ENCODE measurements at regions not wholly inside any gene's neighbourhood (a gene's known extent, or its start where the extent isn't known, plus 50 kb on each side); places are given as distances from the start of the nearest gene placed in this dataset.

GRCh38 chr4:123520325-123520724 lies 123.7 kb downstream of the SPRY1 start:
- H3K4me1 ChIP-seq (ENCODE audit: control insufficient read depth in 1 of 2, insufficient read depth in 2 of 2, low read length in 2 of 2): no peaks in the 10 kb centered on the region
- no peak overlapping the region for H3K27ac ChIP-seq (ENCODE audit: low read depth in 1 of 2, low read length in 2 of 2)
- WGBS, 2 donors: 94 to 95% methylated on average over 6 of the region's 6 CpGs
- intact Hi-C loops (cut with DNase I): no loop called here
- no peaks in the 10 kb centered on the region for H3K27me3 ChIP-seq (ENCODE audit: control insufficient read depth in 1 of 2, insufficient read depth in 2 of 2, low read length in 1 of 2)
- no peaks in the 10 kb centered on the region for H3K9me3 ChIP-seq (ENCODE audit: control insufficient read depth, low read length)
- DNase-seq: no peak
- ATAC-seq (ENCODE audit: low FRiP score): no peak
- no peak overlapping the region for H3K4me3 ChIP-seq (ENCODE audit: low read length in 2 of 2)
- H3K36me3 ChIP-seq (ENCODE audit: control insufficient read depth in 1 of 2, insufficient read depth in 2 of 2, low read length in 1 of 2): no peaks in the 10 kb centered on the region

GRCh38 chr4:123522081-123522480 lies 125.5 kb downstream of the SPRY1 start:
- intact Hi-C loops (cut with DNase I): no loop called here
- Histone ChIP-seq H3K9me3 (ENCODE audit: control insufficient read depth, low read length) (no peaks in the 10 kb centered on the region), H3K27ac (ENCODE audit: low read depth in 1 of 2, low read length in 2 of 2) (no peak overlapping the region), H3K4me3 (ENCODE audit: low read length in 2 of 2) (no peak overlapping the region), H3K27me3 (ENCODE audit: control insufficient read depth in 1 of 2, insufficient read depth in 2 of 2, low read length in 1 of 2) (no peaks in the 10 kb centered on the region), H3K4me1 (ENCODE audit: control insufficient read depth in 1 of 2, insufficient read depth in 2 of 2, low read length in 2 of 2) (no peaks in the 10 kb centered on the region), H3K36me3 (ENCODE audit: control insufficient read depth in 1 of 2, insufficient read depth in 2 of 2, low read length in 1 of 2) (no peaks in the 10 kb centered on the region)
- 88 to 89% methylated on average over 3 of the region's 3 CpGs for WGBS, 2 donors
- ATAC-seq (ENCODE audit: low FRiP score) (no peak), DNase-seq (no peak)

DNA sequence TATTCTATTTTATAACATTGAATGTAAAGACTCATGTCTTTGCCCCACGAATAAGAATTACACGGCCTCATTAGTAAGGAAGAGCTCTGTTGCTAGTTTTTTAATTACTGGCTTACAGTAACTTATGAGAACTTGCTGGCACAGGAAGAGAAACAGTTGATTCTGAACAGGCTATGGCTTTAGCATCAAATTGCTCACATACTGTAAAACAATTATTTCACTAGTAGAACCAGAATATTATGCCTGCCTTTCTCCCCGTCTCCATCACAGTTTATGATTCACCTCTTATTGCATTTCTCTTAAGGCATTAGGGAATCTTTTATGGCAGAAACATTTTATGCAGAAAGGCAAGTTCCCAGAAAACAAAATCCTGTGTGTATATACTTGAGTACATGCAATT lies 126.1 kb downstream of the SPRY1 start:
- WGBS, 2 donors: 86 to 87% methylated on average over 3 of the region's 3 CpGs
- H3K36me3 ChIP-seq (ENCODE audit: control insufficient read depth in 1 of 2, insufficient read depth in 2 of 2, low read length in 1 of 2): no peaks in the 10 kb centered on the region

DNA sequence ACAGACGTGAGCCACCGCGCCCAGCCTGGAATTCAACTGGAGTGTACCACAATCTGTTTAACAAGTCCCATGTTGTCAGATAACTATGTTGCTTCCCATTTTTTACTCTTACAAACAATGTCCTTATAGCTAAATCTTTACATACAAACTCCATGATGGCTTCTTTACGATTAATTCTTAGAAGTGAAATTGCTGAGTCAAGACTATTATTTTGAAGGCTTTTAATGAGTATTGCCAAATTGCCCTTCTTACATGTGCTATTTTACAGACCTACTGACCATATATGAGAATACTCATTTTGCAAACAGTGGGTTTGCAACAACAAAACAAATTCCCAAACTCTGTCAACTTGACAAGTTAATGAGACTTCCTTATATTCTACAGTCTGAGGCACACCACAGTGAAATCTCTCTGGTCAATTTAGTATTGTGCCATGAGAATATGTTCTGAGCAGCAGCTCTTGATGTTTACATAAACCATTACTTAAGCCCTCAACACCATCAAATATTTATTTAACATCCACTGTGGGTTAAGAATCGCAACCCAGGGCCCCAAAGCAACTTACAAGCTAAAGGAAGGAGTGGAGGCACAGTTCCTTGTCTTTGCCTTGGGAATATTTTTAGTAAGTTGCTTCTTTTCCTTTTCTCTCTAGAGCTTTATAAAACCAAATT lies 128.5 kb downstream of the SPRY1 start:
- Histone ChIP-seq H3K4me3 (ENCODE audit: low read length in 2 of 2) (no peak overlapping the region), H3K27ac (ENCODE audit: low read depth in 1 of 2, low read length in 2 of 2) (no peak overlapping the region), H3K4me1 (ENCODE audit: control insufficient read depth in 1 of 2, insufficient read depth in 2 of 2, low read length in 2 of 2) (no peaks in the 10 kb centered on the region), H3K9me3 (ENCODE audit: control insufficient read depth, low read length) (no peaks in the 10 kb centered on the region), H3K36me3 (ENCODE audit: control insufficient read depth in 1 of 2, insufficient read depth in 2 of 2, low read length in 1 of 2) (no peaks in the 10 kb centered on the region), H3K27me3 (ENCODE audit: control insufficient read depth in 1 of 2, insufficient read depth in 2 of 2, low read length in 1 of 2) (no peaks in the 10 kb centered on the region)
- no peak for DNase-seq
- WGBS, 2 donors: 94 to 96% methylated on average over 5 of the region's 5 CpGs
- intact Hi-C loops (cut with DNase I): no loop called here
- ATAC-seq (ENCODE audit: low FRiP score): no peak

More for the DNA sequence above, 126.1 kb downstream of the SPRY1 start:
- DNase-seq (no peak), ATAC-seq (ENCODE audit: low FRiP score) (no peak)
- Histone ChIP-seq H3K4me3 (ENCODE audit: low read length in 2 of 2) (no peak overlapping the region), H3K27me3 (ENCODE audit: control insufficient read depth in 1 of 2, insufficient read depth in 2 of 2, low read length in 1 of 2) (no peaks in the 10 kb centered on the region), H3K4me1 (ENCODE audit: control insufficient read depth in 1 of 2, insufficient read depth in 2 of 2, low read length in 2 of 2) (no peaks in the 10 kb centered on the region), H3K9me3 (ENCODE audit: control insufficient read depth, low read length) (no peaks in the 10 kb centered on the region), H3K27ac (ENCODE audit: low read depth in 1 of 2, low read length in 2 of 2) (no peak overlapping the region)
- intact Hi-C loops (cut with DNase I): no loop called here

GRCh38 chr4:123526511-123526910 lies 129.9 kb downstream of the SPRY1 start:
- no peaks in the 10 kb centered on the region for H3K4me1 ChIP-seq (ENCODE audit: control insufficient read depth in 1 of 2, insufficient read depth in 2 of 2, low read length in 2 of 2)
- no peak for ATAC-seq (ENCODE audit: low FRiP score)
- H3K36me3 ChIP-seq (ENCODE audit: control insufficient read depth in 1 of 2, insufficient read depth in 2 of 2, low read length in 1 of 2): no peaks in the 10 kb centered on the region
- H3K27ac ChIP-seq (ENCODE audit: low read depth in 1 of 2, low read length in 2 of 2): no peak overlapping the region
- no peak for DNase-seq
- no peaks in the 10 kb centered on the region for H3K27me3 ChIP-seq (ENCODE audit: control insufficient read depth in 1 of 2, insufficient read depth in 2 of 2, low read length in 1 of 2)
- no peak overlapping the region for H3K4me3 ChIP-seq (ENCODE audit: low read length in 2 of 2)
- WGBS, 2 donors: 89 to 90% methylated on average over 2 of the region's 2 CpGs
- intact Hi-C loops (cut with DNase I): no loop called here
- H3K9me3 ChIP-seq (ENCODE audit: control insufficient read depth, low read length): no peaks in the 10 kb centered on the region

DNA sequence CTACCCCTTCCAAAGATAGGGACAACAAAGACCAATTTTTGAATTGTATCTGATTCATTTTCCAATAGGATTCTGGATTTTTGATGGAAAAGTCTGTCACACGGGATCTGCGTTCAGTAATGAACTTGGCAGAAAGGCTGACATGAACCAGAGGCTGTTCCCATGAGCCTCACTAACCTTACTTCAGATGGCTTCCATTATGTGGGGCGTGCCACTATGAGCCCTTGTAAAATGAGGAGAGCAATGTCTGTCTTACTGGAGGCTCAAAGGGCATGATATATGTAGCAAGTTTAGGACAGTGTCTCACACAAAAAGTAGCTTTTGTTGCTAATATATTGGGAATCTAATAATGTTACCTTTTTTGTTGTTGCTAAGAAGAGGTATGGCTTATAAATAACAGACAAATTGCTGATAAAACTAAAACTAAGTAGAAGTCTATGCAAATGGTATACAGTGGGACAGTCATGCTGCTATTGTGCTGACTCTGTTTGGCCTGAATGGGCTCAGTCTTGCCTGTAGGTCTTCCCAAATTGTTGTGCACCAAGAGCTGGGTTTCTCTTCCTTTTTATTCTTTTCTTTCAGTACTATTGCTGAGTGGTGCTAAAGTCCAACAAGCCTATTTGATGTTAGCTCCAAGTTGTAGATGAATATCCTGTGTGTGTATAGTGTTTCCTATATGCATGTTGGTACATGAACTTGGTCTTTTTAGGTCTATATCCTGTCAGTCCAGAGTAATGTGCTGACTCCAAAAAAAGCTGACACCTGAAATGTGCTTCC lies 132.1 kb downstream of the SPRY1 start:
- Histone ChIP-seq H3K27me3 (ENCODE audit: control insufficient read depth in 1 of 2, insufficient read depth in 2 of 2, low read length in 1 of 2) (no peaks in the 10 kb centered on the region), H3K4me1 (ENCODE audit: control insufficient read depth in 1 of 2, insufficient read depth in 2 of 2, low read length in 2 of 2) (no peaks in the 10 kb centered on the region), H3K36me3 (ENCODE audit: control insufficient read depth in 1 of 2, insufficient read depth in 2 of 2, low read length in 1 of 2) (no peaks in the 10 kb centered on the region), H3K27ac (ENCODE audit: low read depth in 1 of 2, low read length in 2 of 2) (no peak overlapping the region), H3K9me3 (ENCODE audit: control insufficient read depth, low read length) (no peaks in the 10 kb centered on the region), H3K4me3 (ENCODE audit: low read length in 2 of 2) (no peak overlapping the region)
- WGBS, 2 donors: 63 to 75% methylated on average over 3 of the region's 3 CpGs
- no peak for DNase-seq
- intact Hi-C loops (cut with DNase I): no loop called here
- ATAC-seq (ENCODE audit: low FRiP score): no peak

DNA sequence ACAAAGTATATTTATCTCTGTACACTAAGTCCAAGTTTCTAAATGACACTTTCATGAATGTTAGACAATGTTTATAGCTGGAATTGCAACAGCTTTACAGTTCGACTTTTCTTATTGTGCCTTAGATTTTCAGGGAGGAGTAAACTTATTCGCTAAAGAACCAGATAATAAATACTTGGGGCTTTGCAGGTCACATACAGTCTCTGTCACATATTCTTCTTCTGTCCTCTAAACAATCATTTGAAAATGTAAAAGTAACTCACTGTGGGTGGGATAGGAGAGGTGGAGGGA lies 132.6 kb downstream of the SPRY1 start:
- ATAC-seq (ENCODE audit: low FRiP score) (no peak), DNase-seq (no peak)
- WGBS, 2 donors: 87 to 92% methylated on average over 2 of the region's 2 CpGs
- intact Hi-C loops (cut with DNase I): no loop called here
- no peak overlapping the region for H3K27ac ChIP-seq (ENCODE audit: low read depth in 1 of 2, low read length in 2 of 2)
- H3K9me3 ChIP-seq (ENCODE audit: control insufficient read depth, low read length): no peaks in the 10 kb centered on the region
- no peak overlapping the region for H3K4me3 ChIP-seq (ENCODE audit: low read length in 2 of 2)
- H3K36me3 ChIP-seq (ENCODE audit: control insufficient read depth in 1 of 2, insufficient read depth in 2 of 2, low read length in 1 of 2): no peaks in the 10 kb centered on the region
- no peaks in the 10 kb centered on the region for H3K4me1 ChIP-seq (ENCODE audit: control insufficient read depth in 1 of 2, insufficient read depth in 2 of 2, low read length in 2 of 2)
- H3K27me3 ChIP-seq (ENCODE audit: control insufficient read depth in 1 of 2, insufficient read depth in 2 of 2, low read length in 1 of 2): no peaks in the 10 kb centered on the region

- no peak overlapping the region for H3K4me3 ChIP-seq (ENCODE audit: low read length in 2 of 2)
- H3K4me1 ChIP-seq (ENCODE audit: control insufficient read depth in 1 of 2, insufficient read depth in 2 of 2, low read length in 2 of 2): no peaks in the 10 kb centered on the region
- no peaks in the 10 kb centered on the region for H3K9me3 ChIP-seq (ENCODE audit: control insufficient read depth, low read length)
- DNase-seq: no peak
- ATAC-seq (ENCODE audit: low FRiP score): no peak
- intact Hi-C loops (cut with DNase I): no loop called here
- H3K27me3 ChIP-seq (ENCODE audit: control insufficient read depth in 1 of 2, insufficient read depth in 2 of 2, low read length in 1 of 2): no peaks in the 10 kb centered on the region
- H3K27ac ChIP-seq (ENCODE audit: low read depth in 1 of 2, low read length in 2 of 2): no peak overlapping the region
- H3K36me3 ChIP-seq (ENCODE audit: control insufficient read depth in 1 of 2, insufficient read depth in 2 of 2, low read length in 1 of 2): no peaks in the 10 kb centered on the region
- WGBS, 2 donors: 96 to 97% methylated on average over 3 of the region's 3 CpGs
Observed at GRCh38 chr4:123530357-123530756, 133.8 kb downstream of the SPRY1 start.

- WGBS, 2 donors: 86 to 89% methylated on average over 1 of the region's 1 CpG
Observed at GRCh38 chr4:123535037-123535748, 138.6 kb downstream of the SPRY1 start.

More at GRCh38 chr4:123535037-123535748, 138.6 kb downstream of the SPRY1 start:
- H3K27me3 ChIP-seq (ENCODE audit: control insufficient read depth in 1 of 2, insufficient read depth in 2 of 2, low read length in 1 of 2): no peaks in the 10 kb centered on the region
- no peak overlapping the region for H3K4me3 ChIP-seq (ENCODE audit: low read length in 2 of 2)
- no peak for ATAC-seq (ENCODE audit: low FRiP score)
- no peaks in the 10 kb centered on the region for H3K9me3 ChIP-seq (ENCODE audit: control insufficient read depth, low read length)
- no peak overlapping the region for H3K27ac ChIP-seq (ENCODE audit: low read depth in 1 of 2, low read length in 2 of 2)
- intact Hi-C loops (cut with DNase I): no loop called here
- DNase-seq: no peak
- no peaks in the 10 kb centered on the region for H3K36me3 ChIP-seq (ENCODE audit: control insufficient read depth in 1 of 2, insufficient read depth in 2 of 2, low read length in 1 of 2)
- no peaks in the 10 kb centered on the region for H3K4me1 ChIP-seq (ENCODE audit: control insufficient read depth in 1 of 2, insufficient read depth in 2 of 2, low read length in 2 of 2)

Data from aorta (tissue), 5 donors.